ENCODE measurements at regions not wholly inside any gene's neighbourhood (a gene's known extent, or its start where the extent isn't known, plus 50 kb on each side); places are given as distances from the start of the nearest gene placed in this dataset.

DNA sequence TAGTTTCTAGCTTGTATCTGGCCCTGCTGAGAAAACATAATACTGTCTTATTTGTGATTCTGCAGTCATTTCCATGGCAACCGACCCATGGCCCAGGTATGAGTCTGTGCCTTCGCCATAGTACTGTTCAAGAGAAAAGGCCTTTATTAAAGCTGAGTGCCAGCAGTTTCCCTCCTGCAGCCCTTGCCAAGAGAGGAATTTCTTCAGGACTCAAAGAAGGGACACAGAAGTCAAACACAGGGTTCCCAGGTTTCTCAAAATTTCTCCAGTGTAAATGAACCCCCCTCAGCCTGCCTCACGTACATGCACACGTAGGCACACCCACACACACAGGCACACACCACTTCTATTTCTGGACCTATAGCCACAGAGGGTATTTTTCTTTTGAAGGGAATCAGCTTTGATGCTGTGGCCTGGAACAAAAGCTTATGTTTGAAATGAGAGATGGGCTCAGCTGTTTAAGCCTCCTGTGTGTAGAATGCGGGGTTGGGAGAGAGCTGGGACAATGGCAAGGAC is 269.2 kb downstream of the PDCD6IP start:
- H3K4me2 ChIP-seq (ENCODE audit: low read depth, low read length, poor library complexity, severe bottlenecking), result no peak overlapping the region
- H3K27me3 ChIP-seq (ENCODE audit: low read length), result no peaks in the 10 kb centered on the region
- no peaks in the 10 kb centered on the region for H3K79me2 ChIP-seq (ENCODE audit: insufficient read depth, low read length)
- H3K36me3 ChIP-seq (ENCODE audit: low read length), result no peaks in the 10 kb centered on the region
- no peaks in the 10 kb centered on the region for H4K20me1 ChIP-seq (ENCODE audit: low read depth, low read length)
- TF ChIP-seq, protein P1, sequence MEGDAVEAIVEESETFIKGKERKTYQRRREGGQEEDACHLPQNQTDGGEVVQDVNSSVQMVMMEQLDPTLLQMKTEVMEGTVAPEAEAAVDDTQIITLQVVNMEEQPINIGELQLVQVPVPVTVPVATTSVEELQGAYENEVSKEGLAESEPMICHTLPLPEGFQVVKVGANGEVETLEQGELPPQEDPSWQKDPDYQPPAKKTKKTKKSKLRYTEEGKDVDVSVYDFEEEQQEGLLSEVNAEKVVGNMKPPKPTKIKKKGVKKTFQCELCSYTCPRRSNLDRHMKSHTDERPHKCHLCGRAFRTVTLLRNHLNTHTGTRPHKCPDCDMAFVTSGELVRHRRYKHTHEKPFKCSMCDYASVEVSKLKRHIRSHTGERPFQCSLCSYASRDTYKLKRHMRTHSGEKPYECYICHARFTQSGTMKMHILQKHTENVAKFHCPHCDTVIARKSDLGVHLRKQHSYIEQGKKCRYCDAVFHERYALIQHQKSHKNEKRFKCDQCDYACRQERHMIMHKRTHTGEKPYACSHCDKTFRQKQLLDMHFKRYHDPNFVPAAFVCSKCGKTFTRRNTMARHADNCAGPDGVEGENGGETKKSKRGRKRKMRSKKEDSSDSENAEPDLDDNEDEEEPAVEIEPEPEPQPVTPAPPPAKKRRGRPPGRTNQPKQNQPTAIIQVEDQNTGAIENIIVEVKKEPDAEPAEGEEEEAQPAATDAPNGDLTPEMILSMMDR (IDR thresholded peaks at IDR 0.05; ENCODE audit: insufficient read depth, low read length, poor library complexity, severe bottlenecking), result no peak
- no peak for TF ChIP-seq EZH2phosphoT487 (conservative IDR thresholded peaks at IDR 0.05; ENCODE audit: low read length)
- no peaks in the 10 kb centered on the region for H3K9me3 ChIP-seq (ENCODE audit: insufficient read depth, low read length)
- no peak overlapping the region for H3K27ac ChIP-seq (ENCODE audit: low read depth, low read length)
- H3F3A ChIP-seq (ENCODE audit: insufficient read depth), result no peaks in the 10 kb centered on the region
- H3K9me2 ChIP-seq (replicated peaks; ENCODE audit: insufficient read depth, low read length), result no peaks in the 10 kb centered on the region
- H3K9ac ChIP-seq (ENCODE audit: low read length), result no peak overlapping the region
- H3K4me3 ChIP-seq (ENCODE audit: insufficient read depth, low read length, poor library complexity, severe bottlenecking), result no peak overlapping the region
- peak overlapping the region; percentile 16 for H2AFZ ChIP-seq (ENCODE audit: low read depth, low read length, severe bottlenecking)

- H3K36me3 ChIP-seq (ENCODE audit: low read length), result no peaks in the 10 kb centered on the region
- H3K9ac ChIP-seq (ENCODE audit: low read length), result no peak overlapping the region
- H3K79me2 ChIP-seq (ENCODE audit: insufficient read depth, low read length), result no peaks in the 10 kb centered on the region
- no peak for TF ChIP-seq EZH2phosphoT487 (conservative IDR thresholded peaks at IDR 0.05; ENCODE audit: low read length)
- TF ChIP-seq, protein P1 (IDR thresholded peaks at IDR 0.05; ENCODE audit: insufficient read depth, low read length, poor library complexity, severe bottlenecking), result no peak
- no peak overlapping the region for H3K27ac ChIP-seq (ENCODE audit: low read depth, low read length)
- H3K27me3 ChIP-seq (ENCODE audit: low read length), result no peaks in the 10 kb centered on the region
- no peak overlapping the region for H2AFZ ChIP-seq (ENCODE audit: low read depth, low read length, severe bottlenecking)
- H3K4me2 ChIP-seq (ENCODE audit: low read depth, low read length, poor library complexity, severe bottlenecking), result no peak overlapping the region
- no peaks in the 10 kb centered on the region for H3K9me3 ChIP-seq (ENCODE audit: insufficient read depth, low read length)
- no peak overlapping the region for H3K4me3 ChIP-seq (ENCODE audit: insufficient read depth, low read length, poor library complexity, severe bottlenecking)
- no peaks in the 10 kb centered on the region for H4K20me1 ChIP-seq (ENCODE audit: low read depth, low read length)
- H3K9me2 ChIP-seq (replicated peaks; ENCODE audit: insufficient read depth, low read length), result no peaks in the 10 kb centered on the region
- H3F3A ChIP-seq (ENCODE audit: insufficient read depth), result no peaks in the 10 kb centered on the region
Measured at GRCh38 chr3:34068505-34068904, 270.1 kb downstream of the PDCD6IP start.

- Histone ChIP-seq H2AFZ (ENCODE audit: low read depth, low read length, severe bottlenecking) (no peak overlapping the region), H3K79me2 (ENCODE audit: insufficient read depth, low read length) (no peaks in the 10 kb centered on the region), H3K36me3 (ENCODE audit: low read length) (no peaks in the 10 kb centered on the region), H3K4me2 (ENCODE audit: low read depth, low read length, poor library complexity, severe bottlenecking) (no peak overlapping the region), H3K4me3 (ENCODE audit: insufficient read depth, low read length, poor library complexity, severe bottlenecking) (no peak overlapping the region), H3K27me3 (ENCODE audit: low read length) (no peaks in the 10 kb centered on the region), H3K27ac (ENCODE audit: low read depth, low read length) (no peak overlapping the region), H3K9ac (ENCODE audit: low read length) (no peak overlapping the region), H4K20me1 (ENCODE audit: low read depth, low read length) (no peaks in the 10 kb centered on the region), H3F3A (ENCODE audit: insufficient read depth) (no peaks in the 10 kb centered on the region), H3K9me2 (replicated peaks; ENCODE audit: insufficient read depth, low read length) (no peaks in the 10 kb centered on the region), H3K9me3 (ENCODE audit: insufficient read depth, low read length) (no peaks in the 10 kb centered on the region)
- no peak for TF ChIP-seq EZH2phosphoT487 (conservative IDR thresholded peaks at IDR 0.05; ENCODE audit: low read length)
- TF ChIP-seq, protein P1 (IDR thresholded peaks at IDR 0.05; ENCODE audit: insufficient read depth, low read length, poor library complexity, severe bottlenecking), result no peak
Measured at GRCh38 chr3:34070831-34071585, 272.6 kb downstream of the PDCD6IP start.
